Gastrocnemius medialis (tissue), 4 donors: ENCODE measurements at regions not wholly inside any gene's neighbourhood (a gene's known extent, or its start where the extent isn't known, plus 50 kb on each side); places are given as distances from the start of the nearest gene placed in this dataset.

Source experiments
- CTCF ChIP-seq, 5 experiments: fragments of 450-650 bp in 3 of 5; fragments of 200-600 bp in 2 of 5; sonication (generic) in 2 of 5; IDR thresholded peaks in 4 of 5; conservative IDR thresholded peaks in 1 of 5; 1 replicate in 4 of 5; 2 replicates in 1 of 5; pipeline ENCODE4 v1.5.1; 2016 to 2019; ENCODE audit warnings: antibody characterized with exemption in 5 of 5, mild to moderate bottlenecking in 3 of 5, moderate library complexity in 3 of 5
- POLR2A ChIP-seq, 2 donors: fragments of 450-650 bp; IDR thresholded peaks; one replicate each; pipeline ENCODE4 v1.6.1; 2017; ENCODE audit warnings: antibody characterized with exemption in 2 of 2, mild to moderate bottlenecking in 2 of 2, moderate library complexity in 2 of 2

- no peak for TF ChIP-seq CTCF (IDR thresholded peaks at IDR 0.05 in 4 of 5, conservative IDR thresholded peaks at IDR 0.05 in 1 of 5)
- no peak for TF ChIP-seq POLR2A (IDR thresholded peaks at IDR 0.05)
These were observed 1379.7 kb downstream of the CDH11 start for GRCh38 chr16:63742150-63742549.
